ENCODE measurements at regions not wholly inside any gene's neighbourhood (a gene's known extent, or its start where the extent isn't known, plus 50 kb on each side); places are given as distances from the start of the nearest gene placed in this dataset.

GRCh38 chr2:236632295-236633218, 62.9 kb downstream of the ACKR3 start:
- no peak for TF ChIP-seq TEAD4 (IDR thresholded peaks at IDR 0.05)
- no peak for TF ChIP-seq CEBPB (IDR thresholded peaks at IDR 0.05)
- TF ChIP-seq CREB1 (IDR thresholded peaks at IDR 0.05; ENCODE audit: low read depth): no peak
- TF ChIP-seq NFIC (IDR thresholded peaks at IDR 0.05): no peak
- no peak for TF ChIP-seq FOXM1 (IDR thresholded peaks at IDR 0.05; ENCODE audit: borderline replicate concordance, low read depth)
- TF ChIP-seq TAF1 (IDR thresholded peaks at IDR 0.05; ENCODE audit: low read depth): no peak
- no peak for TF ChIP-seq TCF12 (IDR thresholded peaks at IDR 0.05; ENCODE audit: low read depth)
- TF ChIP-seq YY1 (IDR thresholded peaks at IDR 0.05; ENCODE audit: low read depth): no peak
- TF ChIP-seq, protein P1, sequence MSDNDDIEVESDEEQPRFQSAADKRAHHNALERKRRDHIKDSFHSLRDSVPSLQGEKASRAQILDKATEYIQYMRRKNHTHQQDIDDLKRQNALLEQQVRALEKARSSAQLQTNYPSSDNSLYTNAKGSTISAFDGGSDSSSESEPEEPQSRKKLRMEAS (IDR thresholded peaks at IDR 0.05): no peak
- TF ChIP-seq, protein P2, sequence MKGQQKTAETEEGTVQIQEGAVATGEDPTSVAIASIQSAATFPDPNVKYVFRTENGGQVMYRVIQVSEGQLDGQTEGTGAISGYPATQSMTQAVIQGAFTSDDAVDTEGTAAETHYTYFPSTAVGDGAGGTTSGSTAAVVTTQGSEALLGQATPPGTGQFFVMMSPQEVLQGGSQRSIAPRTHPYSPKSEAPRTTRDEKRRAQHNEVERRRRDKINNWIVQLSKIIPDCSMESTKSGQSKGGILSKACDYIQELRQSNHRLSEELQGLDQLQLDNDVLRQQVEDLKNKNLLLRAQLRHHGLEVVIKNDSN (IDR thresholded peaks at IDR 0.05): no peak
- TF ChIP-seq, protein P3, sequence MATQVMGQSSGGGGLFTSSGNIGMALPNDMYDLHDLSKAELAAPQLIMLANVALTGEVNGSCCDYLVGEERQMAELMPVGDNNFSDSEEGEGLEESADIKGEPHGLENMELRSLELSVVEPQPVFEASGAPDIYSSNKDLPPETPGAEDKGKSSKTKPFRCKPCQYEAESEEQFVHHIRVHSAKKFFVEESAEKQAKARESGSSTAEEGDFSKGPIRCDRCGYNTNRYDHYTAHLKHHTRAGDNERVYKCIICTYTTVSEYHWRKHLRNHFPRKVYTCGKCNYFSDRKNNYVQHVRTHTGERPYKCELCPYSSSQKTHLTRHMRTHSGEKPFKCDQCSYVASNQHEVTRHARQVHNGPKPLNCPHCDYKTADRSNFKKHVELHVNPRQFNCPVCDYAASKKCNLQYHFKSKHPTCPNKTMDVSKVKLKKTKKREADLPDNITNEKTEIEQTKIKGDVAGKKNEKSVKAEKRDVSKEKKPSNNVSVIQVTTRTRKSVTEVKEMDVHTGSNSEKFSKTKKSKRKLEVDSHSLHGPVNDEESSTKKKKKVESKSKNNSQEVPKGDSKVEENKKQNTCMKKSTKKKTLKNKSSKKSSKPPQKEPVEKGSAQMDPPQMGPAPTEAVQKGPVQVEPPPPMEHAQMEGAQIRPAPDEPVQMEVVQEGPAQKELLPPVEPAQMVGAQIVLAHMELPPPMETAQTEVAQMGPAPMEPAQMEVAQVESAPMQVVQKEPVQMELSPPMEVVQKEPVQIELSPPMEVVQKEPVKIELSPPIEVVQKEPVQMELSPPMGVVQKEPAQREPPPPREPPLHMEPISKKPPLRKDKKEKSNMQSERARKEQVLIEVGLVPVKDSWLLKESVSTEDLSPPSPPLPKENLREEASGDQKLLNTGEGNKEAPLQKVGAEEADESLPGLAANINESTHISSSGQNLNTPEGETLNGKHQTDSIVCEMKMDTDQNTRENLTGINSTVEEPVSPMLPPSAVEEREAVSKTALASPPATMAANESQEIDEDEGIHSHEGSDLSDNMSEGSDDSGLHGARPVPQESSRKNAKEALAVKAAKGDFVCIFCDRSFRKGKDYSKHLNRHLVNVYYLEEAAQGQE (IDR thresholded peaks at IDR 0.05; ENCODE audit: low read depth): no peak
- TF ChIP-seq ZBTB7A (IDR thresholded peaks at IDR 0.05; ENCODE audit: low read depth): no peak
- no peak for TF ChIP-seq EP300 (IDR thresholded peaks at IDR 0.05; ENCODE audit: borderline replicate concordance)
- TF ChIP-seq RAD21 (IDR thresholded peaks at IDR 0.05; ENCODE audit: low read depth): no peak
- no peak for TF ChIP-seq EGR1 (IDR thresholded peaks at IDR 0.05)

DNA sequence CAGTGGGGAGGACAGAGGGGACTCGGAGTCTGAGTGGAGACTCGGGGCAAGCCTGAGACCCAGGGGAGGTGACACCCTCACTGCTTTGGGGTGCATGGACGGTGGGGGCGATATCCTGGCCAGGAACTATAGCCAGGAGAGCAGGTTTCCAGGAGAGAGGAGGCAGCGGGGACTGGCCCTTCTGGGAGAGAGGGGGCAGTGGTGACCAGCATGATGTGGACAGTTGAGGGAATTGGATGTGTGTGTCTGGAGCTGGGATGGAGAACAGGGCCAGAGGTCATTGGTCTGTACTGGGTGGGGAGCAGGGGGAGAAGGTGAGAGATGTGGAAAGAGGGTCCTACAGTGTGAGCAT, 63.6 kb downstream of the ACKR3 start:
- TF ChIP-seq EP300 (IDR thresholded peaks at IDR 0.05; ENCODE audit: borderline replicate concordance): no peak
- no peak for TF ChIP-seq CEBPB (IDR thresholded peaks at IDR 0.05)
- TF ChIP-seq TCF12 (IDR thresholded peaks at IDR 0.05; ENCODE audit: low read depth): no peak
- TF ChIP-seq, protein P2 (IDR thresholded peaks at IDR 0.05): no peak
- TF ChIP-seq TEAD4 (IDR thresholded peaks at IDR 0.05): no peak
- no peak for TF ChIP-seq YY1 (IDR thresholded peaks at IDR 0.05; ENCODE audit: low read depth)
- no peak for TF ChIP-seq EGR1 (IDR thresholded peaks at IDR 0.05)
- TF ChIP-seq NFIC (IDR thresholded peaks at IDR 0.05): no peak
- TF ChIP-seq ZBTB7A (IDR thresholded peaks at IDR 0.05; ENCODE audit: low read depth): no peak
- no peak for TF ChIP-seq FOXM1 (IDR thresholded peaks at IDR 0.05; ENCODE audit: borderline replicate concordance, low read depth)

DNA sequence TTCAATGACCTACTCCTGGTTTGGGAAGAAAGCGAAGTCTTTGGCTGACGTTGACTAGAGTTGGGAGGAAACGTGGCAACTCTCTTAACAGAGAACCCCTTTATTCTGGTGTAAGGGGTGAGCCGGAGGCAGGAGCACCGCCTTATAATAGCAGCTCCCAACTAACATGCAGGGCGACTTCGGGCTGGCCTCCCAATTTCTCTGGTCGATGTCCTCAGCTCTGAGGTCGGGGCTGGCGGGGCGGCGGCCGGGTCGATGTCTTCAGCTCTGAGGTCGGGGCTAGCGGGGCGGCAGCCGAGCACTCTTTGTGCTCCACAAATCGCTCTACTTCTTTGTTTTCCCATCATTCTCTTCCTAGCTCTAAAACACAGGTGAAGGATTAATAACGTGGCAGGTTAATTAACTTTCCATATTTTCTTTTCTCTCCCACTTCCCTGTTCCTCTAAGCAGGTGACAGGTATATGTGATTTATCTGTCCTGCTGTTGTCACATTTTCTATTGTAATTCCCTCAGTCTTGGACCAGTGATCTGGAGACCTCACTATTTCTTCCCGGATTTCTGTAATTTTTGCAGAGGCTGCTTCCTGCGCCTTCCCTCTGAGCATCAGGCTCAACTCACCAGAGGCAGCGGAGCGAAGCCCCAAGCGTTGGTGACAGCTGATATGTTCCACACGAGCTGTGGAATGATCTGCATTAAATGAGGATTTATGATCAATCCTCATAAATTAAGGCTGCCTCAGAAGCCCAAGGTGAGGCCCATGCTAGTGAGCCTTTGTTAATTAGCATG, 64.3 kb downstream of the ACKR3 start:
- TF ChIP-seq TEAD4 (IDR thresholded peaks at IDR 0.05): no peak
- TF ChIP-seq NFIC (IDR thresholded peaks at IDR 0.05): no peak
- TF ChIP-seq CEBPB (IDR thresholded peaks at IDR 0.05): no peak
- TF ChIP-seq EP300 (IDR thresholded peaks at IDR 0.05; ENCODE audit: borderline replicate concordance): no peak
- TF ChIP-seq RAD21 (IDR thresholded peaks at IDR 0.05; ENCODE audit: low read depth): no peak
- no peak for TF ChIP-seq ZBTB7A (IDR thresholded peaks at IDR 0.05; ENCODE audit: low read depth)
- no peak for TF ChIP-seq YY1 (IDR thresholded peaks at IDR 0.05; ENCODE audit: low read depth)
- TF ChIP-seq EGR1 (IDR thresholded peaks at IDR 0.05): no peak
- TF ChIP-seq, protein P2 (IDR thresholded peaks at IDR 0.05): no peak
- no peak for TF ChIP-seq TAF1 (IDR thresholded peaks at IDR 0.05; ENCODE audit: low read depth)
- TF ChIP-seq, protein P3 (IDR thresholded peaks at IDR 0.05; ENCODE audit: low read depth): no peak
- TF ChIP-seq FOXM1 (IDR thresholded peaks at IDR 0.05; ENCODE audit: borderline replicate concordance, low read depth): no peak
- TF ChIP-seq, protein P1 (IDR thresholded peaks at IDR 0.05): no peak
- no peak for TF ChIP-seq CREB1 (IDR thresholded peaks at IDR 0.05; ENCODE audit: low read depth)

DNA sequence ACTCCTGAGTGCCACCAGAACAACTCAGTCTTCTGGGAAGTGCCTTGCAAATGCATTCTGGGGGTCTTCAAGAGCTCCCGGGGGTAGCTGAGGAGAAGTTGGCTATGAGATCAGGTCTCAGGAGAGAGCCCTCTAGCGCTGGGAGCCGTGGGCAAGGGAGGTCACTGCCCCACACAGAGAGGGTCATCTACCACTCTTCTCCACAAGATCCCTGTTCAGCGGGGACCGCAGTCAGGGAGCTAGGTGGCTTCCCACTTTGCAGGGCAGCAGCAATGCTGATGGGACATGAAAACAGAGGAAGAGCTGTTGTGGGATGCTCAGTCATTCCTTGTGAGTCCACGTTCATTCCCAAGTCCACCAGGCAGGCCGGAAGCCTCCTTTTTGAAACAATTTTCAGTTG, 66.6 kb downstream of the ACKR3 start:
- TF ChIP-seq NFIC (IDR thresholded peaks at IDR 0.05): no peak
- TF ChIP-seq FOXM1 (IDR thresholded peaks at IDR 0.05; ENCODE audit: borderline replicate concordance, low read depth): no peak
- TF ChIP-seq, protein P3 (IDR thresholded peaks at IDR 0.05; ENCODE audit: low read depth): no peak
- TF ChIP-seq EP300 (IDR thresholded peaks at IDR 0.05; ENCODE audit: borderline replicate concordance): no peak
- no peak for TF ChIP-seq TCF12 (IDR thresholded peaks at IDR 0.05; ENCODE audit: low read depth)
- no peak for TF ChIP-seq TAF1 (IDR thresholded peaks at IDR 0.05; ENCODE audit: low read depth)
- no peak for TF ChIP-seq CREB1 (IDR thresholded peaks at IDR 0.05; ENCODE audit: low read depth)
- no peak for TF ChIP-seq ZBTB7A (IDR thresholded peaks at IDR 0.05; ENCODE audit: low read depth)
- TF ChIP-seq, protein P1 (IDR thresholded peaks at IDR 0.05): no peak

All from Ishikawa (cell line).